Neural cell (in vitro differentiated cells): ENCODE measurements at regions not wholly inside any gene's neighbourhood (a gene's known extent, or its start where the extent isn't known, plus 50 kb on each side); places are given as distances from the start of the nearest gene placed in this dataset.

Experiments
- H2AFZ ChIP-seq: fragments of 200-600, 300-800 bp; sonication (generic), shearing (Covaris generic); 2 replicates; pipeline ENCODE4 v1.6.0; 2014; ENCODE audit warnings: low read depth, mild to moderate bottlenecking, antibody characterized with exemption, low read length, moderate library complexity
- H3F3A ChIP-seq: fragments of 200-600 bp; shearing (Covaris generic); 2 replicates; pipeline ENCODE4 v1.6.1; 2016; ENCODE audit warnings: mild to moderate bottlenecking, moderate library complexity, mixed read lengths, antibody characterized with exemption, low read length; ENCODE audit not compliant: insufficient read depth, poor library complexity, severe bottlenecking
- H3K27ac ChIP-seq: fragments of 200-600, 300-800 bp; sonication (generic), shearing (Covaris generic); 2 replicates; pipeline ENCODE4 v1.5.1; 2014; ENCODE audit warnings: mild to moderate bottlenecking, low read length, moderate library complexity
- H3K27me3 ChIP-seq: fragments of 300-800, 200-600 bp; sonication (generic), shearing (Covaris generic); 2 replicates; pipeline ENCODE4 v1.6.0; 2014; ENCODE audit warnings: mild to moderate bottlenecking, low read depth, low read length, moderate library complexity; ENCODE audit not compliant: insufficient read depth
- H3K36me3 ChIP-seq: fragments of 300-800, 200-600 bp; sonication (generic), shearing (Covaris generic); 2 replicates; pipeline ENCODE4 v1.5.1; 2014; ENCODE audit warnings: mild to moderate bottlenecking, antibody characterized with exemption, low read length, moderate library complexity; ENCODE audit not compliant: insufficient read depth
- H3K4me2 ChIP-seq: fragments of 300-800, 200-600 bp; sonication (generic), shearing (Covaris generic); 2 replicates; pipeline ENCODE4 v1.6.0; 2014; ENCODE audit warnings: mild to moderate bottlenecking, low read length
- H3K4me3 ChIP-seq: fragments of 300-800, 200-600 bp; sonication (generic), shearing (Covaris generic); 2 replicates; pipeline ENCODE4 v1.5.1; 2014; ENCODE audit warnings: mild to moderate bottlenecking, low read length, moderate library complexity
- H3K79me2 ChIP-seq: fragments of 200-600 bp; shearing (Covaris generic); replicated peaks from 2 replicates; pipeline ENCODE4 v1.6.0; 2014; ENCODE audit warnings: mild to moderate bottlenecking, low read length, moderate library complexity; ENCODE audit not compliant: insufficient read depth
- H3K9ac ChIP-seq: fragments of 300-800, 200-600 bp; sonication (generic), shearing (Covaris generic); 2 replicates; pipeline ENCODE4 v1.6.1; 2016; ENCODE audit warnings: mild to moderate bottlenecking, low read length, mixed read lengths
- H3K9me2 ChIP-seq: fragments of 200-600 bp; shearing (Covaris generic); 2 replicates; pipeline ENCODE4 v1.6.1; 2016; ENCODE audit warnings: mild to moderate bottlenecking, low read length, mixed read lengths; ENCODE audit not compliant: insufficient read depth
- H3K9me3 ChIP-seq: fragments of 200-600, 300-800 bp; sonication (generic), shearing (Covaris generic); 2 replicates; pipeline ENCODE4 v1.6.1; 2016; ENCODE audit warnings: mild to moderate bottlenecking, mixed run types, low read length, moderate library complexity, mixed read lengths
- H4K20me1 ChIP-seq: fragments of 200-600 bp; shearing (Covaris generic); 2 replicates; pipeline ENCODE4 v1.6.1; 2016; ENCODE audit warnings: mild to moderate bottlenecking, mixed run types; ENCODE audit not compliant: insufficient read depth
- EP300 ChIP-seq: fragments of 450-650 bp; conservative IDR thresholded peaks from 2 replicates; pipeline ENCODE4 v1.6.1; 2014; ENCODE audit warnings: antibody characterized with exemption, mild to moderate bottlenecking, moderate library complexity; ENCODE audit not compliant: poor library complexity, severe bottlenecking
- EZH2 ChIP-seq: fragments of 200-600, 300-800 bp; shearing (Covaris generic), sonication (generic); IDR thresholded peaks from 2 replicates; pipeline ENCODE4 v1.6.1; 2014; ENCODE audit warnings: antibody characterized with exemption, low read length, borderline replicate concordance, mild to moderate bottlenecking; ENCODE audit not compliant: insufficient read depth, poor library complexity, severe bottlenecking
- MXI1 ChIP-seq: fragments of 450-650 bp; conservative IDR thresholded peaks from 2 replicates; pipeline ENCODE4 v1.6.1; 2014; ENCODE audit warnings: antibody characterized with exemption, mild to moderate bottlenecking; ENCODE audit not compliant: poor library complexity, severe bottlenecking
- POLR2AphosphoS5 ChIP-seq: IDR thresholded peaks from 2 replicates; pipeline ENCODE4 v1.6.1; 2012
- RAD21 ChIP-seq: fragments of 450-650 bp; conservative IDR thresholded peaks from 2 replicates; pipeline ENCODE4 v1.6.1; 2014; ENCODE audit warnings: antibody characterized with exemption, mild to moderate bottlenecking, moderate library complexity
- SMC3 ChIP-seq: fragments of 450-650 bp; conservative IDR thresholded peaks from 2 replicates; pipeline ENCODE4 v1.6.1; 2014; ENCODE audit warnings: antibody characterized with exemption, mild to moderate bottlenecking, moderate library complexity; ENCODE audit not compliant: poor library complexity
- TAF1 ChIP-seq: IDR thresholded peaks from 2 replicates; pipeline ENCODE4 v1.6.1; 2012; ENCODE audit warnings: low read depth
- TF ChIP-seq, protein P1 (sequence below): IDR thresholded peaks from 2 replicates; pipeline ENCODE4 v1.6.1; 2012; ENCODE audit warnings: borderline replicate concordance
- TF ChIP-seq, protein P2 (sequence below): fragments of 450-650 bp; IDR thresholded peaks from 2 replicates; pipeline ENCODE4 v1.5.1; 2014; ENCODE audit warnings: antibody characterized with exemption, mild to moderate bottlenecking, moderate library complexity; ENCODE audit not compliant: poor library complexity, severe bottlenecking

DNA sequence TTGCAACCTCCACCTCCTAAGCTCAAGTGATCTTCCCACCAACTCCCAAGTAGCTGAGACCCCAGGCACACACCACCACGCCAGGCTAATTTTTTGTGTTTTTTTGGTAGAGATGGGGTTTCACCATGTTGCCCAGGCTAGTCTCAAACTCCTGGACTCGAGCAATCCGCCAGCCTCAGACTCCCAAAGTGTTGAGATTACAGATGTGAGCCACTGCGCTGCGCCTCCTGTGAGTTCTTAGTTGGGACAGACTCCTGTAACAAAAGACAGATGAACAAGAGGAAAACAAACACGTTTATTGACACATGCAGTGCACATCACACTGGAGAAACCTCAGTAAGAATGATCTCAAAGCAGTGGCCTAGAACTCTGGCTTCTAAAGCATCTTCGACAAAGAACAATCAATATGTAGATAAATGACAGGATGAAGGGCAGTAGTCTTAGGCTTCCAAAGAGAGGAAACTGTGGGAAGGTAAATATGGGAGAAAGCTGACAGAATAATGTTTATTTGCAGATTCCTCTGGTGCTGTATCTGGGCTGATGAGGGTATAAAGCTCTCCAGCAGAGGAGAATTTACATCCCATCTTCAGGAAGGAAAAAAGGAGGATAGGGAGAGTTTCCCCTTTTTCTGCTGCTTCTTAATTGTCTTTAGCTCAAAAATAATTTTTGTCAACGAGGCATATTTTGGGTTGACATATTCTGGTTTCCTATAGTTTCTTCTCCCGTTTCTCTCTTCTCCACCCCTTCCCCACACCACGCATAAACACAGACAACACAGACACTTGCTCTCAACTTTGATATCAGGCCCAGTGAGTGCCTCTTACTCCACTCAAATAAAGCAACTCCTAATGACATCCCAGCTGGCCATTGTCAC is 84.7 kb upstream of the TNFAIP3 start:
- Histone ChIP-seq H3K4me3 (no peak overlapping the region), H3K36me3 (no peaks in the 10 kb centered on the region), H4K20me1 (no peaks in the 10 kb centered on the region), H3F3A (no peaks in the 10 kb centered on the region), H3K4me2 (no peak overlapping the region), H2AFZ (no peak overlapping the region), H3K27me3 (no peaks in the 10 kb centered on the region), H3K79me2 (no peaks in the 10 kb centered on the region), H3K9ac (no peak overlapping the region), H3K9me2 (no peaks in the 10 kb centered on the region), H3K9me3 (no peaks in the 10 kb centered on the region), H3K27ac (no peak overlapping the region)
- TF ChIP-seq EP300 (no peak), RAD21 (no peak), MXI1 (no peak), EZH2 (no peak), POLR2AphosphoS5 (no peak), TAF1 (no peak), SMC3 (no peak)
- TF ChIP-seq, protein P1, sequence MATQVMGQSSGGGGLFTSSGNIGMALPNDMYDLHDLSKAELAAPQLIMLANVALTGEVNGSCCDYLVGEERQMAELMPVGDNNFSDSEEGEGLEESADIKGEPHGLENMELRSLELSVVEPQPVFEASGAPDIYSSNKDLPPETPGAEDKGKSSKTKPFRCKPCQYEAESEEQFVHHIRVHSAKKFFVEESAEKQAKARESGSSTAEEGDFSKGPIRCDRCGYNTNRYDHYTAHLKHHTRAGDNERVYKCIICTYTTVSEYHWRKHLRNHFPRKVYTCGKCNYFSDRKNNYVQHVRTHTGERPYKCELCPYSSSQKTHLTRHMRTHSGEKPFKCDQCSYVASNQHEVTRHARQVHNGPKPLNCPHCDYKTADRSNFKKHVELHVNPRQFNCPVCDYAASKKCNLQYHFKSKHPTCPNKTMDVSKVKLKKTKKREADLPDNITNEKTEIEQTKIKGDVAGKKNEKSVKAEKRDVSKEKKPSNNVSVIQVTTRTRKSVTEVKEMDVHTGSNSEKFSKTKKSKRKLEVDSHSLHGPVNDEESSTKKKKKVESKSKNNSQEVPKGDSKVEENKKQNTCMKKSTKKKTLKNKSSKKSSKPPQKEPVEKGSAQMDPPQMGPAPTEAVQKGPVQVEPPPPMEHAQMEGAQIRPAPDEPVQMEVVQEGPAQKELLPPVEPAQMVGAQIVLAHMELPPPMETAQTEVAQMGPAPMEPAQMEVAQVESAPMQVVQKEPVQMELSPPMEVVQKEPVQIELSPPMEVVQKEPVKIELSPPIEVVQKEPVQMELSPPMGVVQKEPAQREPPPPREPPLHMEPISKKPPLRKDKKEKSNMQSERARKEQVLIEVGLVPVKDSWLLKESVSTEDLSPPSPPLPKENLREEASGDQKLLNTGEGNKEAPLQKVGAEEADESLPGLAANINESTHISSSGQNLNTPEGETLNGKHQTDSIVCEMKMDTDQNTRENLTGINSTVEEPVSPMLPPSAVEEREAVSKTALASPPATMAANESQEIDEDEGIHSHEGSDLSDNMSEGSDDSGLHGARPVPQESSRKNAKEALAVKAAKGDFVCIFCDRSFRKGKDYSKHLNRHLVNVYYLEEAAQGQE = no peak
- TF ChIP-seq, protein P2, sequence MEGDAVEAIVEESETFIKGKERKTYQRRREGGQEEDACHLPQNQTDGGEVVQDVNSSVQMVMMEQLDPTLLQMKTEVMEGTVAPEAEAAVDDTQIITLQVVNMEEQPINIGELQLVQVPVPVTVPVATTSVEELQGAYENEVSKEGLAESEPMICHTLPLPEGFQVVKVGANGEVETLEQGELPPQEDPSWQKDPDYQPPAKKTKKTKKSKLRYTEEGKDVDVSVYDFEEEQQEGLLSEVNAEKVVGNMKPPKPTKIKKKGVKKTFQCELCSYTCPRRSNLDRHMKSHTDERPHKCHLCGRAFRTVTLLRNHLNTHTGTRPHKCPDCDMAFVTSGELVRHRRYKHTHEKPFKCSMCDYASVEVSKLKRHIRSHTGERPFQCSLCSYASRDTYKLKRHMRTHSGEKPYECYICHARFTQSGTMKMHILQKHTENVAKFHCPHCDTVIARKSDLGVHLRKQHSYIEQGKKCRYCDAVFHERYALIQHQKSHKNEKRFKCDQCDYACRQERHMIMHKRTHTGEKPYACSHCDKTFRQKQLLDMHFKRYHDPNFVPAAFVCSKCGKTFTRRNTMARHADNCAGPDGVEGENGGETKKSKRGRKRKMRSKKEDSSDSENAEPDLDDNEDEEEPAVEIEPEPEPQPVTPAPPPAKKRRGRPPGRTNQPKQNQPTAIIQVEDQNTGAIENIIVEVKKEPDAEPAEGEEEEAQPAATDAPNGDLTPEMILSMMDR = no peak

DNA sequence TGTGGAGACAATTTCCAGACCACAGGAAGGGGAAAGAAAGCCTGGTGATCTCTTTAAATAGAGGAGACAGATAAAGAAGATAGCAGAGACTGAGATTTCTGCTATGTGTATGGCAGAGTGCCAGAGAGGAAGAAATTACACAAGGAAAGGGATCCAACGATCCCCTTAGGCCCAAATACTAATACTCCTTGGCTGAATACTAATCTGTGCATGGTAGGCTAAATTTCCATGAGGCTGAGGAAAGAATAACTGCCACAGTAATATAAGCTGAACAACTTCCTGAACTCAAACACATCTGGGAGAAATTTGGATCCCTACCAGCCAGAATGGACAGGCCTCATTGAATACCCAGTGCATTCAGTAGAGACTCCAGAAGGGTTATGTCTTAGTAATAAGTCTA is 83.3 kb upstream of the TNFAIP3 start:
- Histone ChIP-seq H3K27ac (no peak overlapping the region), H4K20me1 (no peaks in the 10 kb centered on the region), H3K9ac (no peak overlapping the region), H3F3A (no peaks in the 10 kb centered on the region), H2AFZ (no peak overlapping the region), H3K4me3 (no peak overlapping the region), H3K4me2 (no peak overlapping the region), H3K36me3 (no peaks in the 10 kb centered on the region), H3K9me2 (no peaks in the 10 kb centered on the region), H3K79me2 (no peaks in the 10 kb centered on the region), H3K27me3 (no peaks in the 10 kb centered on the region), H3K9me3 (no peaks in the 10 kb centered on the region)
- no peak for TF ChIP-seq TAF1
- no peak for TF ChIP-seq EZH2
- TF ChIP-seq RAD21 = no peak
